H1 (cell line): ENCODE measurements at regions not wholly inside any gene's neighbourhood (a gene's known extent, or its start where the extent isn't known, plus 50 kb on each side); places are given as distances from the start of the nearest gene placed in this dataset.

ENCODE experiments used
- ASH2L ChIP-seq: fragments of 200-600, 300-600 bp; sonication (generic); IDR thresholded peaks from one replicate; pipeline ENCODE4 v1.7.1; 2017; ENCODE audit warnings: low read length
- CEBPB ChIP-seq: IDR thresholded peaks from 2 replicates; pipeline ENCODE4 v1.6.1; 2012; ENCODE audit warnings: low read depth, low read length
- CHD2 ChIP-seq: IDR thresholded peaks from 2 replicates; pipeline ENCODE4 v1.6.1; 2012; ENCODE audit warnings: low read length, improper control_type of control experiment
- NRF1 ChIP-seq: IDR thresholded peaks from 2 replicates; pipeline ENCODE4 v1.6.1; 2011; ENCODE audit warnings: mild to moderate bottlenecking, low read depth, low read length, improper control_type of control experiment
- POLR2AphosphoS5 ChIP-seq: IDR thresholded peaks from 2 replicates; pipeline ENCODE4 v1.6.1; 2011; ENCODE audit warnings: low read depth, low read length
- SIX5 ChIP-seq: IDR thresholded peaks from 2 replicates; pipeline ENCODE4 v1.6.1; 2011; ENCODE audit warnings: mild to moderate bottlenecking, low read depth, low read length
- YY1 ChIP-seq: IDR thresholded peaks from 2 replicates; pipeline ENCODE4 v1.6.1; 2011; ENCODE audit warnings: low read depth, mild to moderate bottlenecking, low read length
- TF ChIP-seq, protein P1 (sequence below), 3 experiments: IDR thresholded peaks; 1 replicate in 2 of 3; 2 replicates in 1 of 3; pipeline versions ENCODE4 v1.5.1 to v1.6.1; 2011; ENCODE audit warnings: low read length in 3 of 3, mild to moderate bottlenecking in 3 of 3, inconsistent platforms in 2 of 3, low read depth in 1 of 3, moderate library complexity in 1 of 3; ENCODE audit not compliant: insufficient read depth in 1 of 3; ENCODE audit errors: control extremely low read depth in 1 of 3

DNA sequence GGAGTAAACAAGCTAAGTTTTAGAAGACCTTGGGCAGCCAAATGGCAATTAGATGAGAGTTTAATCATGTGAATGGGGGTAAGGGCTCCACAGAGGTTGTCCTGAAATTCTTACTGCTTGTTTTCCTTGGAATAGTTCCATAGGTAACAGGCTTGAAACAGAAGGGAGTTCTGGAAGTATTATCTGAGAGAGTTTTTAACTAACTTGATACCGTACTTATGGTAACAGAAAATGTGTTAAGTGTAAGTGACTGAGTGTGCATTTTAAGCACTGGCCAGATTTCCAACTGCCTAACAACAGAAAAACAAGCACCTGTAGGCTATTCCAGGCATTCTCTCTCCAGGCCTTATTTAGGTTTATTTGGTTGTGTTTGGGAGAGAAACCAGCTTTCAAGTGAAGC is 414.6 kb upstream of the PDE3A start:
- TF ChIP-seq NRF1 (no peak), YY1 (no peak), ASH2L (no peak), CHD2 (no peak), SIX5 (no peak), CEBPB (no peak), POLR2AphosphoS5 (no peak)
- TF ChIP-seq, protein P1, sequence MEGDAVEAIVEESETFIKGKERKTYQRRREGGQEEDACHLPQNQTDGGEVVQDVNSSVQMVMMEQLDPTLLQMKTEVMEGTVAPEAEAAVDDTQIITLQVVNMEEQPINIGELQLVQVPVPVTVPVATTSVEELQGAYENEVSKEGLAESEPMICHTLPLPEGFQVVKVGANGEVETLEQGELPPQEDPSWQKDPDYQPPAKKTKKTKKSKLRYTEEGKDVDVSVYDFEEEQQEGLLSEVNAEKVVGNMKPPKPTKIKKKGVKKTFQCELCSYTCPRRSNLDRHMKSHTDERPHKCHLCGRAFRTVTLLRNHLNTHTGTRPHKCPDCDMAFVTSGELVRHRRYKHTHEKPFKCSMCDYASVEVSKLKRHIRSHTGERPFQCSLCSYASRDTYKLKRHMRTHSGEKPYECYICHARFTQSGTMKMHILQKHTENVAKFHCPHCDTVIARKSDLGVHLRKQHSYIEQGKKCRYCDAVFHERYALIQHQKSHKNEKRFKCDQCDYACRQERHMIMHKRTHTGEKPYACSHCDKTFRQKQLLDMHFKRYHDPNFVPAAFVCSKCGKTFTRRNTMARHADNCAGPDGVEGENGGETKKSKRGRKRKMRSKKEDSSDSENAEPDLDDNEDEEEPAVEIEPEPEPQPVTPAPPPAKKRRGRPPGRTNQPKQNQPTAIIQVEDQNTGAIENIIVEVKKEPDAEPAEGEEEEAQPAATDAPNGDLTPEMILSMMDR (IDR thresholded peaks at IDR 0.05; ENCODE audit: control extremely low read depth in 1 of 3, insufficient read depth in 1 of 3, low read depth in 1 of 3, low read length in 3 of 3) = no peak
